EL (cell line): ENCODE measurements at regions not wholly inside any gene's neighbourhood (a gene's known extent, or its start where the extent isn't known, plus 50 kb on each side); places are given as distances from the start of the nearest gene placed in this dataset.
"Not testable (repeated sequence)": the region's sequence is repeated elsewhere in the genome, so short reads cannot be mapped to it uniquely, and the experiment has no call there.

Source experiments
- DNase-seq: peaks from one replicate; pipeline ENCODE4 v3.0.0-alpha.2; 2016

DNA sequence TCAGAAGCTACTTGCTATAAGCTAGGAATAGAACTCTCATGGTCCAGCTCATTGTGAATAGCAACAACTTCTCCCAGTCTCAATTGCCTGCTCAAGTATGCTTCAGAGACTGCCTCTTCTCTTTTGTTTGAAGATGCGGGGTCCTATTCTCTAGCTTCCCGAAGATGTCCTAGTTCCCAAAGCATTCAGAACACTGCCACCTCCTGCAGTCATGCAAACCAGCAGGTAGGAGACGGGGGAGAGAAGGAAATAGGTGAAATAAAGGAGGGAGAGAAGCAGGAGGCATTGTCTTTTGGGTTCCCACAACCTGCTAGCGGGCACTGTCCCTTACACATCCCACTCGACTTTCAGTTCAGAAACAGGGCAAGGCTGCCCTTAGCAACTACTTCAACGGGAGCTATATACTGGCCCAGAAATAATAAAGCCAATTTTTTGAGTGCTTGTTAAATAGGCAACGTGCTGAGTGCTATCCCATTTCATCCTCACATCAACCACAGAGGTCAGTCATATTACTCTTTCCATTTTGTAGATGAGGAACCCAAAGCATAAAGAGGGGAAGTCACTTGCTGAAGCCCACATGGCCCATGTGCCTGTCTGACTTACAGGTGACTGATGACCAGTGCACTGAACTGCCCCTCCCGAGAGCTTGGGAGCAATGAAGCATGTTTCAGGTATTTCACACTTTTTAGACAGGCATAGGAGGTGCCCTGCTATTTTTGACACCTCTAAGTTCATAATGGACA is 61.9 kb upstream of the ATXN1 start:
- DNase-seq: no peak

- no peak for DNase-seq
These were observed 61.3 kb upstream of the ATXN1 start for GRCh38 chr6:16822529-16822928.

GRCh38 chr6:16821834-16822264 is 60.6 kb upstream of the ATXN1 start:
- DNase-seq: no peak

- not testable (repeated sequence) for DNase-seq
These were observed 59.0 kb upstream of the ATXN1 start for GRCh38 chr6:16820262-16820661.

- DNase-seq: peak; percentile 17
These were observed 58.5 kb upstream of the ATXN1 start for GRCh38 chr6:16819752-16820151.

- no peak for DNase-seq
These were observed 57.8 kb upstream of the ATXN1 start for GRCh38 chr6:16818992-16819626.

GRCh38 chr6:16817594-16817993 is 56.3 kb upstream of the ATXN1 start:
- no peak for DNase-seq

DNA sequence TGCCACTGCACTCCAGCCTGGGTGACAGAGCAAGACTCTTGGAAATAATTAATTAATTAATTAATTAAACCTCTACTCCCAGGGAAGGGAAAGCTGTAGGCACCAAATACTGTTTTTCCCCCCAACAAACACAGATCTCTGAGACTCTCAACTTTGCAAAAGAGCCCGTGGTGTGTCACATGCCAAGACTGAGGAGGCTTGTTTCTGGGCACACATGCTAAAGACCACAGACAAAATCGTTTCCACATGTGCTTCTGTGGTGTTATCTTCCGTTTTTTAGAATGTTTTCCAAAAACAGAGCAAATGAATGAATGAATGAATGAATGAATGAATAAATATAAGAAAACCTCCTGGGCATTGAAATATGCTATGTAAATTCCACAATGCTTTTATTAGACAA is 55.6 kb upstream of the ATXN1 start:
- no peak for DNase-seq

GRCh38 chr6:16812993-16813392 is 51.7 kb upstream of the ATXN1 start:
- no peak for DNase-seq

GRCh38 chr6:16811277-16811979 is 50.2 kb upstream of the ATXN1 start:
- DNase-seq: no peak
